OCI-LY7 (cell line): ENCODE measurements at regions not wholly inside any gene's neighbourhood (a gene's known extent, or its start where the extent isn't known, plus 50 kb on each side); places are given as distances from the start of the nearest gene placed in this dataset.

Experiments
- BruUV-seq: library from RNA; stranded (reverse); fragments of 400-500 nt; replicated peaks from 2 replicates; lab custom pipeline; 2021; lab: Mats Ljungman, UMichigan
- CTCF ChIA-PET: fragments of 300-600 bp; sonication (Branson Sonifier 250); formaldehyde crosslinking; loops from one replicate; lab custom pipeline; 2022; ENCODE audit warnings: antibody characterized with exemption; ENCODE audit not compliant: unreplicated experiment; lab: Charles Lee
- POLR2A ChIA-PET: fragments of 300-600 bp; sonication (Branson Sonifier 250); formaldehyde crosslinking; loops from one replicate; lab custom pipeline; 2022; ENCODE audit warnings: antibody characterized with exemption; lab: Charles Lee
- DNase-seq: peaks from one replicate; pipeline ENCODE4 v3.0.0-alpha.2; 2015; ENCODE audit warnings: low spot score
- H2AFZ ChIP-seq: fragments of 200-600 bp; sonication (generic), shearing (Covaris generic); 2 replicates; pipeline ENCODE4 v1.6.1; 2014; ENCODE audit warnings: mild to moderate bottlenecking, antibody characterized with exemption, low read length, moderate library complexity
- H3K27ac ChIP-seq: fragments of 200-600 bp; sonication (generic); 2 replicates; pipeline ENCODE4 v1.5.1; 2014; ENCODE audit warnings: mixed run types, low read depth, mild to moderate bottlenecking, moderate library complexity, low read length, inconsistent platforms; ENCODE audit not compliant: poor library complexity, severe bottlenecking
- H3K36me3 ChIP-seq: fragments of 200-600 bp; sonication (generic); 2 replicates; pipeline ENCODE4 v1.6.1; 2014; ENCODE audit warnings: mild to moderate bottlenecking, antibody characterized with exemption, low read length, moderate library complexity, mixed read lengths; ENCODE audit not compliant: insufficient read depth
- H3K4me1 ChIP-seq: fragments of 200-600 bp; sonication (generic); 2 replicates; pipeline ENCODE4 v1.5.1; 2014; ENCODE audit warnings: mild to moderate bottlenecking, low read length; ENCODE audit not compliant: insufficient read depth, poor library complexity, severe bottlenecking
- H3K4me2 ChIP-seq: fragments of 200-600 bp; sonication (generic); 2 replicates; pipeline ENCODE4 v1.6.1; 2014; ENCODE audit warnings: mild to moderate bottlenecking, low read length
- H3K4me3 ChIP-seq: fragments of 200-600 bp; sonication (generic); 2 replicates; pipeline ENCODE4 v1.5.1; 2014; ENCODE audit warnings: mild to moderate bottlenecking, low read depth, low read length; ENCODE audit not compliant: poor library complexity, severe bottlenecking
- H3K79me2 ChIP-seq: fragments of 200-600 bp; sonication (generic); 2 replicates; pipeline ENCODE4 v1.6.1; 2016; ENCODE audit warnings: low read depth, mild to moderate bottlenecking, low read length, moderate library complexity, mixed read lengths; ENCODE audit not compliant: insufficient read depth
- H3K9me2 ChIP-seq: fragments of 200-600 bp; sonication (generic); 2 replicates; pipeline ENCODE4 v1.6.1; 2016; ENCODE audit warnings: mild to moderate bottlenecking, low read length, mixed read lengths; ENCODE audit not compliant: insufficient read depth
- H3K9me3 ChIP-seq: fragments of 200-600 bp; sonication (generic); 2 replicates; pipeline ENCODE4 v1.6.1; 2014; ENCODE audit warnings: mild to moderate bottlenecking, mixed run types, low read length, mixed read lengths
- H4K20me1 ChIP-seq: fragments of 200-600 bp; sonication (generic); 2 replicates; pipeline ENCODE4 v1.6.1; 2014; ENCODE audit warnings: mild to moderate bottlenecking, antibody characterized with exemption, low read length, moderate library complexity, mixed read lengths; ENCODE audit not compliant: insufficient read depth
- EZH2phosphoT487 ChIP-seq: fragments of 200-600 bp; sonication (generic); IDR thresholded peaks from 2 replicates; pipeline ENCODE4 v1.6.1; 2018; ENCODE audit warnings: low read depth, borderline replicate concordance, mild to moderate bottlenecking, mixed run types, antibody characterized with exemption, low read length, moderate library complexity, mixed read lengths
- intact Hi-C: fragments of 100-400 bp; cut with micrococcal nuclease; formaldehyde crosslinking; loops from one replicate; pipeline ENCODE4 v1.10.0; 2022; ENCODE audit not compliant: unreplicated experiment
- TF ChIP-seq, protein P1 (sequence below): fragments of 200-600 bp; sonication (generic); conservative IDR thresholded peaks from 2 replicates; pipeline ENCODE4 v1.5.1; 2014; ENCODE audit warnings: mild to moderate bottlenecking, antibody characterized with exemption, low read length, moderate library complexity, mixed read lengths

DNA sequence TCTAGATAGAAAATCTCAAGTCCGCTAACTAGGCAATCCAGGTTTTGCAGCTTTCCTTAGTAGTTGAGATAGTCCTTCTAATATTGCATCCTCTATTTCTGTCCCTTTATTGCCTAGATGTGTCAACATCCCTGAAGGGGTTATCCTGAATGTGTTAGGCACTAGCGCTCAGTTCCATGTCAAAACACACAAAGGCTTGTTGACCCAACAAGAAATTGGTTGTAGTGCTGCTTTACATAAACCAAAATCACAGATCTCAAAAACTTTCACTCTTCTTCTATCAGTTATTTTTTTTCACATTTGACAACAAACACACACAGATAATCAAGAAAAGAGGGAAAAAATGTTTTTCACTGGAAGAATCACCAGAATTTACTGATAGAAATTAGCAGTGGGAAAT, 51.4 kb upstream of the SOX2 start:
- Histone ChIP-seq H3K36me3 (no peaks in the 10 kb centered on the region), H4K20me1 (no peaks in the 10 kb centered on the region), H2AFZ (no peak overlapping the region), H3K27ac (no peak overlapping the region), H3K9me2 (no peaks in the 10 kb centered on the region), H3K79me2 (no peaks in the 10 kb centered on the region), H3K4me2 (no peak overlapping the region), H3K9me3 (no peaks in the 10 kb centered on the region), H3K4me1 (no peaks in the 10 kb centered on the region), H3K4me3 (no peak overlapping the region)
- intact Hi-C loops, result no loop called here
- ChIA-PET CTCF (no interaction called here), POLR2A (interaction anchor here (0.6 to 1.2 kb wide), 2 partner anchors 186 to 888 kb away, joined by 3 to 4 read pairs; no protein-coding TSS in a partner anchor)
- no TSS peak for BruUV-seq
- no peak for TF ChIP-seq EZH2phosphoT487
- TF ChIP-seq, protein P1, sequence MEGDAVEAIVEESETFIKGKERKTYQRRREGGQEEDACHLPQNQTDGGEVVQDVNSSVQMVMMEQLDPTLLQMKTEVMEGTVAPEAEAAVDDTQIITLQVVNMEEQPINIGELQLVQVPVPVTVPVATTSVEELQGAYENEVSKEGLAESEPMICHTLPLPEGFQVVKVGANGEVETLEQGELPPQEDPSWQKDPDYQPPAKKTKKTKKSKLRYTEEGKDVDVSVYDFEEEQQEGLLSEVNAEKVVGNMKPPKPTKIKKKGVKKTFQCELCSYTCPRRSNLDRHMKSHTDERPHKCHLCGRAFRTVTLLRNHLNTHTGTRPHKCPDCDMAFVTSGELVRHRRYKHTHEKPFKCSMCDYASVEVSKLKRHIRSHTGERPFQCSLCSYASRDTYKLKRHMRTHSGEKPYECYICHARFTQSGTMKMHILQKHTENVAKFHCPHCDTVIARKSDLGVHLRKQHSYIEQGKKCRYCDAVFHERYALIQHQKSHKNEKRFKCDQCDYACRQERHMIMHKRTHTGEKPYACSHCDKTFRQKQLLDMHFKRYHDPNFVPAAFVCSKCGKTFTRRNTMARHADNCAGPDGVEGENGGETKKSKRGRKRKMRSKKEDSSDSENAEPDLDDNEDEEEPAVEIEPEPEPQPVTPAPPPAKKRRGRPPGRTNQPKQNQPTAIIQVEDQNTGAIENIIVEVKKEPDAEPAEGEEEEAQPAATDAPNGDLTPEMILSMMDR, result no peak
- no peak for DNase-seq

DNA sequence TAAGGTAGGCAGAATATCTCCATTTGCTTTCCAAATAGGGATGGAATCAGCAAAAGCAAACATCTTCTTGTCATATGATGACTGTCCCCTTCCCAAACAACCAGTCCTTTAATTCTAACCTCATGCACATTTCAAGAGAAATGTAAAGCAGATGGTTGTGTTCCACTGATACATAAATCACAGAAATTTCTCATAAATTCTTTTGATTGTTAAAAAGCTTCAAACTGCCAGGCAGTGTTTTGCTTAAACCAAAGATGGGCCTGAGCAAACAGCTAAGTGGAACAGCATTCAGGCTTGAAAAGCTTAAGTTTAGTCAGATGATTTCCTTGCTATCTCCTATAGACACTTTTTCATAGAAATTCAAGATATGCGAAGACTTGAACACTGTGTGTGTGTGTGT, 74.3 kb upstream of the SOX2 start:
- H3K4me3 ChIP-seq, result no peak overlapping the region
- ChIA-PET POLR2A (interaction anchor here (1.0 to 3.0 kb wide), 3 partner anchors 9 to 21 kb away, joined by 3 to 6 read pairs (median 4); no protein-coding TSS in a partner anchor), CTCF (no interaction called here)
- BruUV-seq, result no TSS peak
- no peak for DNase-seq
- no peaks in the 10 kb centered on the region for H3K79me2 ChIP-seq
- H3K9me3 ChIP-seq, result no peaks in the 10 kb centered on the region
- H2AFZ ChIP-seq, result no peak overlapping the region
- TF ChIP-seq EZH2phosphoT487, result no peak
- TF ChIP-seq, protein P1, result no peak
- H3K9me2 ChIP-seq, result no peaks in the 10 kb centered on the region
- H3K27ac ChIP-seq, result no peak overlapping the region
- H3K36me3 ChIP-seq, result no peaks in the 10 kb centered on the region
- H3K4me2 ChIP-seq, result no peak overlapping the region
- no peaks in the 10 kb centered on the region for H3K4me1 ChIP-seq
- intact Hi-C loops, result no loop called here
- H4K20me1 ChIP-seq, result no peaks in the 10 kb centered on the region

DNA sequence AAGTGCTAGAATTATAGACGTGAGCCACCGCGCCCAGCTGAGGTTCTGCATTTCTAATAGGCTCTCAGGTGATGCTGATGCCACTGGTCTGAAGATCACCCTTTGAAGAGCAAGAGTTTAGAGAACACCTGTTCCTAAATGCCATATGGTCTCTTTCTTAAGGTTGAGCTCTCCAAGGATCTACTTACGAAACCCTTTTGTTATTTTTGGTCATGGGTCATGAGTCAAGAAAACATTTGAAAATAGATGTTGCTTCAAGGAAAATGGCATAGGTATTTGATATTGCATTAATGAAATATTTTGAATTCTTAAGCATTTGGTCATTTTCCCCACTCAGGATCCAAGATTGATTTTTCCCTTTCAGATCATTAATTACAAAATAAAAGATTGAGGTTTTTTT, 74.7 kb upstream of the SOX2 start:
- H3K4me3 ChIP-seq, result no peak overlapping the region
- H3K4me2 ChIP-seq, result no peak overlapping the region
- no peak for DNase-seq
- no peaks in the 10 kb centered on the region for H3K9me3 ChIP-seq
- TF ChIP-seq, protein P1, result no peak
- no peak for TF ChIP-seq EZH2phosphoT487
- no peaks in the 10 kb centered on the region for H3K36me3 ChIP-seq
- POLR2A ChIA-PET, result interaction anchor here (1.0 to 3.0 kb wide), 3 partner anchors 9 to 20 kb away, joined by 3 to 6 read pairs (median 4); no protein-coding TSS in a partner anchor
- CTCF ChIA-PET, result no interaction called here
- no peak overlapping the region for H3K27ac ChIP-seq
- no peaks in the 10 kb centered on the region for H3K4me1 ChIP-seq
- BruUV-seq, result no TSS peak
- H3K9me2 ChIP-seq, result no peaks in the 10 kb centered on the region
- intact Hi-C loops, result no loop called here
- H2AFZ ChIP-seq, result no peak overlapping the region
- H4K20me1 ChIP-seq, result no peaks in the 10 kb centered on the region
- no peaks in the 10 kb centered on the region for H3K79me2 ChIP-seq
